ENCODE measurements at regions not wholly inside any gene's neighbourhood (a gene's known extent, or its start where the extent isn't known, plus 50 kb on each side); places are given as distances from the start of the nearest gene placed in this dataset.

GRCh38 chr5:68409259-68409658 is 193.7 kb downstream of the PIK3R1 start:
- TF ChIP-seq POLR2A (IDR thresholded peaks at IDR 0.05; ENCODE audit: low read depth, low read length) (no peak), TAF1 (IDR thresholded peaks at IDR 0.05; ENCODE audit: borderline replicate concordance, low read depth, low read length) (no peak), POLR2AphosphoS5 (IDR thresholded peaks at IDR 0.05; ENCODE audit: low read depth, low read length) (no peak)

Data from GM12892 (cell line).